HG02678 (cell line): ENCODE measurements at regions not wholly inside any gene's neighbourhood (a gene's known extent, or its start where the extent isn't known, plus 50 kb on each side); places are given as distances from the start of the nearest gene placed in this dataset.
"Not testable (repeated sequence)": the region's sequence is repeated elsewhere in the genome, so short reads cannot be mapped to it uniquely, and the experiment has no call there.

Source experiments
- ATAC-seq: cut with Tn5 transposase; IDR thresholded peaks from one replicate; pipeline ENCODE4 v1.9.1; 2021; ENCODE audit warnings: mild to moderate bottlenecking, moderate library complexity; ENCODE audit not compliant: unreplicated experiment

GRCh38 chr2:23028106-23028505, 356.9 kb upstream of the KLHL29 start:
- no peak for ATAC-seq

GRCh38 chr2:23029111-23029510, 355.9 kb upstream of the KLHL29 start:
- ATAC-seq: no peak

GRCh38 chr2:23029951-23030350, 355.0 kb upstream of the KLHL29 start:
- ATAC-seq: no peak

GRCh38 chr2:23034996-23035395, 350.0 kb upstream of the KLHL29 start:
- ATAC-seq: no peak

- ATAC-seq: no peak
Observed at GRCh38 chr2:23036629-23037028, 348.4 kb upstream of the KLHL29 start.

GRCh38 chr2:23037596-23037995, 347.4 kb upstream of the KLHL29 start:
- no peak for ATAC-seq

GRCh38 chr2:23041443-23041842, 343.5 kb upstream of the KLHL29 start:
- no peak for ATAC-seq

- no peak for ATAC-seq
Observed at GRCh38 chr2:23042216-23042906, 342.6 kb upstream of the KLHL29 start.

- ATAC-seq: no peak
Observed at GRCh38 chr2:23050388-23050787, 334.6 kb upstream of the KLHL29 start.

GRCh38 chr2:23053601-23054000, 331.4 kb upstream of the KLHL29 start:
- no peak for ATAC-seq

GRCh38 chr2:23055251-23055650, 329.7 kb upstream of the KLHL29 start:
- ATAC-seq: no peak

- not testable (repeated sequence) for ATAC-seq
Observed at GRCh38 chr2:23056846-23057245, 328.1 kb upstream of the KLHL29 start.

- ATAC-seq: no peak
Observed at GRCh38 chr2:23058435-23058834, 326.5 kb upstream of the KLHL29 start.

- no peak for ATAC-seq
Observed at GRCh38 chr2:23065210-23065609, 319.8 kb upstream of the KLHL29 start.

- ATAC-seq: no peak
Observed at GRCh38 chr2:23065936-23066335, 319.0 kb upstream of the KLHL29 start.

GRCh38 chr2:23066686-23067085, 318.3 kb upstream of the KLHL29 start:
- no peak for ATAC-seq

- no peak for ATAC-seq
Observed at GRCh38 chr2:23069156-23069555, 315.8 kb upstream of the KLHL29 start.

- ATAC-seq: no peak
Observed at GRCh38 chr2:23069923-23070322, 315.1 kb upstream of the KLHL29 start.

GRCh38 chr2:23073056-23073455, 311.9 kb upstream of the KLHL29 start:
- no peak for ATAC-seq

- ATAC-seq: no peak
Observed at GRCh38 chr2:23073671-23074070, 311.3 kb upstream of the KLHL29 start.

GRCh38 chr2:23077596-23077995, 307.4 kb upstream of the KLHL29 start:
- ATAC-seq: no peak

GRCh38 chr2:23078784-23079434, 306.1 kb upstream of the KLHL29 start:
- ATAC-seq: no peak

- ATAC-seq: no peak
Observed at GRCh38 chr2:23083966-23084365, 301.0 kb upstream of the KLHL29 start.
